ENCODE measurements at regions not wholly inside any gene's neighbourhood (a gene's known extent, or its start where the extent isn't known, plus 50 kb on each side); places are given as distances from the start of the nearest gene placed in this dataset.

DNA sequence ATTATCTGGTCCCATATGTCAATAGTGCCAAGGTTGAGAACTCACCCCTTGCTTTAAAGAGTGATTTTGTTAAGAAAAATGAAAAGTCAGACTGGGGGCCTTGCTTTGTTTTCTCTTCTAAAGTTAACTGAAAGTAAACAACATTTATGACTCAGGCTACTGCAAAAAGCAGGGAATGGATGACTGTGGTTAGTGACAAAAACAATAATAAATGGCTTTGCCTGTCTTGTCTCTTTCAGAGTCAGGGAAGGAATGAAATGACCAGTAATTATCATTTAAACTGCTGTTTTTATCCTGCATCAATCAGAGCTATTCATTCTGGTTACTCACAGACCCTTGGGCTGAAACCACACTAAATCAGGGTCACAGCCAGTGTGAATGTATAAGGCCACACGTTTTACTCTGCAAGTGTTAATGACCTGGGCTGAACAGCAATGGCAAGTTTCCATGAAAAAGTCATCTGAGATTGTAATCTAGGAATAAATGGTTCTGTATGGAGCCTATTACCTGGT lies 112.2 kb downstream of the ZNF608 start:
- no peak for TF ChIP-seq CTCF (IDR thresholded peaks at IDR 0.05)
- no peaks in the 10 kb centered on the region for H4K20me1 ChIP-seq (ENCODE audit: insufficient read depth, low read length)
- no peaks in the 10 kb centered on the region for H3K4me1 ChIP-seq (ENCODE audit: control insufficient read depth in 1 of 2, insufficient read depth in 2 of 2, low read length in 2 of 2)
- H3K36me3 ChIP-seq (replicated peaks in 1 of 2; ENCODE audit: control insufficient read depth in 1 of 2, insufficient read depth in 2 of 2, low read length in 2 of 2): no peaks in the 10 kb centered on the region
- H3K4me2 ChIP-seq (replicated peaks; ENCODE audit: extremely low read depth, low read length, poor library complexity, severe bottlenecking): no peak overlapping the region
- Mint-ChIP-seq H3K36me3 (no peaks in the 10 kb centered on the region), H3K4me1 (no peaks in the 10 kb centered on the region), H3K9me3 (peaks cover 0 to 3% (median 1%) of the 10 kb centered on the region in 7 donors), H3K27ac (no peak overlapping the region), H3K27me3 (ENCODE audit: low read depth in 3 of 3) (peaks cover 7 to 25% (median 17%) of the 10 kb centered on the region in 3 donors), H3K4me3 (peak overlapping the region in 1 of 2 donors; percentile 0)
- H3K9ac ChIP-seq (ENCODE audit: insufficient read depth, low read length, poor library complexity, severe bottlenecking): no peak overlapping the region
- peaks cover 10 to 11% of the 10 kb centered on the region in 2 donors for H3K27me3 ChIP-seq (ENCODE audit: control insufficient read depth in 2 of 2, insufficient read depth in 2 of 2, low read length in 2 of 2)
- intact Hi-C loops (cut with micrococcal nuclease): no loop called here
- no peak for DNase-seq
- WGBS (ENCODE audit: insufficient coverage): 86% methylated on average over 1 of the region's 1 CpG
- H3K79me2 ChIP-seq (ENCODE audit: insufficient read depth, low read length): no peaks in the 10 kb centered on the region
- no peak overlapping the region for H3K27ac ChIP-seq (ENCODE audit: low read depth in 1 of 2, low read length in 2 of 2)
- no peak overlapping the region for H3K4me3 ChIP-seq (replicated peaks in 1 of 3; ENCODE audit: low read depth in 2 of 3, low read length in 3 of 3)
- no peaks in the 10 kb centered on the region for H3K9me3 ChIP-seq (replicated peaks in 1 of 2; ENCODE audit: control insufficient read depth in 1 of 2, insufficient read depth in 1 of 2, low read length in 2 of 2)
- H2AFZ ChIP-seq (ENCODE audit: insufficient read depth, low read depth, low read length, poor library complexity, severe bottlenecking): no peak overlapping the region

DNA sequence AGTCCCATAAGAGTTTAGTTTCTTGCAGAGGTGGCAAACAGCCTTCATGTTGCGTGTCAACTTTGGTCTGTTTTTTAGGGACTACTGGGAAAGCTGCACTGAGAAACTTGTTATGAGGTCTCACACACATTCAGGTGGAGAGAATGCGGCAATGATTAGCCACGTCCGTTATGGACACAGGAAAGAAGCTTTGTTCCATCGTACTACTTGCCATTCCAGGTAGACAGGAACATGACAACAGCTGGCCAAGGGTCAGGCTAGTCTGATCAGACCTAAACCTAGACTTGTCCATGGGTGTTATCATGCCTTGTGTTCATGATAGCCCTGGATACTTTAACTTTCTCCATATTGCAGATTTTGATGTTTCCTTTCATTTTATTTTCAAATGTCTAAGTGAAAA lies 113.2 kb downstream of the ZNF608 start:
- no peaks in the 10 kb centered on the region for H3K4me1 ChIP-seq (ENCODE audit: control insufficient read depth in 1 of 2, insufficient read depth in 2 of 2, low read length in 2 of 2)
- TF ChIP-seq CTCF (IDR thresholded peaks at IDR 0.05): no peak
- Mint-ChIP-seq H3K4me3 (no peak overlapping the region), H3K36me3 (no peaks in the 10 kb centered on the region), H3K27ac (no peak overlapping the region), H3K4me1 (peaks cover 2% of the 10 kb centered on the region), H3K27me3 (ENCODE audit: low read depth in 3 of 3) (peaks cover 12 to 31% (median 20%) of the 10 kb centered on the region in 3 donors), H3K9me3 (peaks cover 0 to 3% (median 1%) of the 10 kb centered on the region in 7 donors)
- 100% methylated on average over 5 of the region's 5 CpGs for WGBS (ENCODE audit: insufficient coverage)
- H3K36me3 ChIP-seq (replicated peaks in 1 of 2; ENCODE audit: control insufficient read depth in 1 of 2, insufficient read depth in 2 of 2, low read length in 2 of 2): no peaks in the 10 kb centered on the region
- H4K20me1 ChIP-seq (ENCODE audit: insufficient read depth, low read length): no peaks in the 10 kb centered on the region
- intact Hi-C loops (cut with micrococcal nuclease): no loop called here
- H3K9me3 ChIP-seq (replicated peaks in 1 of 2; ENCODE audit: control insufficient read depth in 1 of 2, insufficient read depth in 1 of 2, low read length in 2 of 2): no peaks in the 10 kb centered on the region
- H3K9ac ChIP-seq (ENCODE audit: insufficient read depth, low read length, poor library complexity, severe bottlenecking): no peak overlapping the region
- H3K4me3 ChIP-seq (replicated peaks in 1 of 3; ENCODE audit: low read depth in 2 of 3, low read length in 3 of 3): no peak overlapping the region
- DNase-seq: no peak
- H3K4me2 ChIP-seq (replicated peaks; ENCODE audit: extremely low read depth, low read length, poor library complexity, severe bottlenecking): no peak overlapping the region
- peaks cover 9 to 21% of the 10 kb centered on the region in 2 donors for H3K27me3 ChIP-seq (ENCODE audit: control insufficient read depth in 2 of 2, insufficient read depth in 2 of 2, low read length in 2 of 2)
- H3K27ac ChIP-seq (ENCODE audit: low read depth in 1 of 2, low read length in 2 of 2): no peak overlapping the region
- H2AFZ ChIP-seq (ENCODE audit: insufficient read depth, low read depth, low read length, poor library complexity, severe bottlenecking): no peak overlapping the region
- H3K79me2 ChIP-seq (ENCODE audit: insufficient read depth, low read length): no peaks in the 10 kb centered on the region

All from CD14-positive monocyte (primary cell).